Endodermal cell (in vitro differentiated cells): ENCODE measurements at regions not wholly inside any gene's neighbourhood (a gene's known extent, or its start where the extent isn't known, plus 50 kb on each side); places are given as distances from the start of the nearest gene placed in this dataset.
"Not testable (repeated sequence)": the region's sequence is repeated elsewhere in the genome, so short reads cannot be mapped to it uniquely, and the experiment has no call there.

Experiments
- DNase-seq: peaks from one replicate; pipeline ENCODE4 v3.0.0-alpha.2; 2017
- H3K27ac ChIP-seq: 2 replicates; pipeline ENCODE4 v1.5.1; 2013; ENCODE audit warnings: mild to moderate bottlenecking, low read depth, low read length, moderate library complexity
- H3K27me3 ChIP-seq: 2 replicates; pipeline ENCODE4 v1.6.1; 2013; ENCODE audit warnings: mild to moderate bottlenecking, low read length, moderate library complexity; ENCODE audit not compliant: insufficient read depth, control insufficient read depth, poor library complexity, severe bottlenecking
- H3K36me3 ChIP-seq: 2 replicates; pipeline ENCODE4 v1.7.0; 2013; ENCODE audit warnings: mild to moderate bottlenecking, low read length, moderate library complexity; ENCODE audit not compliant: control insufficient read depth, insufficient read depth
- H3K4me1 ChIP-seq: one replicate; pipeline ENCODE4 v1.7.0; 2013; ENCODE audit warnings: low read length; ENCODE audit not compliant: control insufficient read depth, insufficient read depth
- H3K4me3 ChIP-seq: 2 replicates; pipeline ENCODE4 v1.5.1; 2013; ENCODE audit warnings: mild to moderate bottlenecking, low read length, moderate library complexity
- H3K9ac ChIP-seq: 2 replicates; pipeline ENCODE4 v1.6.1; 2013; ENCODE audit warnings: mild to moderate bottlenecking, low read length, moderate library complexity; ENCODE audit not compliant: poor library complexity, severe bottlenecking; ENCODE audit errors: extremely low read depth
- H3K9me3 ChIP-seq: 2 replicates; pipeline ENCODE4 v1.6.1; 2013; ENCODE audit warnings: mild to moderate bottlenecking, low read length, moderate library complexity; ENCODE audit not compliant: control insufficient read depth
- H3K27ac Mint-ChIP-seq: 2 replicates; pipeline ENCODE4 v1.8.0; 2020; ENCODE audit warnings: mixed read lengths
- H3K27me3 Mint-ChIP-seq: 2 replicates; pipeline ENCODE4 v1.8.0; 2021; ENCODE audit warnings: mild to moderate bottlenecking, mixed read lengths; ENCODE audit not compliant: insufficient read depth
- H3K36me3 Mint-ChIP-seq: 2 replicates; pipeline ENCODE4 v1.8.0; 2020; ENCODE audit warnings: low read depth, mixed read lengths
- H3K4me1 Mint-ChIP-seq: 2 replicates; pipeline ENCODE4 v1.8.0; 2020; ENCODE audit warnings: mixed read lengths
- H3K4me3 Mint-ChIP-seq: 2 replicates; pipeline ENCODE4 v1.8.0; 2020; ENCODE audit warnings: mild to moderate bottlenecking, moderate library complexity, mixed read lengths
- H3K9me3 Mint-ChIP-seq: 2 replicates; pipeline ENCODE4 v1.8.0; 2020; ENCODE audit warnings: mild to moderate bottlenecking, mixed read lengths
- CTCF ChIP-seq: fragments of 200-600 bp; sonication (generic); conservative IDR thresholded peaks from 2 replicates; pipeline ENCODE4 v1.5.0; 2021; ENCODE audit warnings: antibody characterized with exemption, mild to moderate bottlenecking
- WGBS, 2 experiments: methylation state at CpG; one replicate each; pipeline versions ENCODE4 v1.1.5 to v1.1.7; 2013; ENCODE audit warnings: missing lambda C conversion rate in 2 of 2, mixed read lengths in 1 of 2; ENCODE audit not compliant: insufficient coverage in 1 of 2, insufficient read length in 1 of 2; 5-methylcytosine and 5-hydroxymethylcytosine counted together

DNA sequence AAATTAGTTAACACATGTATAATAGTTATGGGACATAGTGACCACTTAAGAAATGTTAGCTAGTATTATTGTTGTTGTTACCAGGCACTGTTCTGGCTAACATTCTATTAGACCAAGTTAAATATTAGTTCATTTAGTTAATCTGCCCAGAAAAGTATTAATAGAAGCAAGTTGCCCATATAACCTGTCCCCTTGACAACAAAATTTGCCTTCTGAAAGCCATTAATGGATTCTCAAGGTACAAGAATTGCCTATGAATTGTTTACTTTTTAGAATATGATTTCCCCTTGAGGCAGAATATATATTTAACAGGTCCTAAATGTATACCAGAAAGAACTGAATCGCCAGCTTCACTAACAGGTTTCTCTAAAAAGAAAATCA lies 167.3 kb upstream of the TMCC3 start:
- Mint-ChIP-seq H3K4me1 (no peaks in the 10 kb centered on the region), H3K4me3 (no peak overlapping the region), H3K36me3 (no peaks in the 10 kb centered on the region), H3K27me3 (peaks cover 37% of the 10 kb centered on the region), H3K27ac (no peak overlapping the region), H3K9me3 (peaks cover 34% of the 10 kb centered on the region)
- H3K4me3 ChIP-seq: no peak overlapping the region
- DNase-seq: no peak
- H3K9me3 ChIP-seq: peaks cover 30% of the 10 kb centered on the region
- H3K27ac ChIP-seq: no peak overlapping the region
- H3K9ac ChIP-seq: no peak overlapping the region
- no peaks in the 10 kb centered on the region for H3K4me1 ChIP-seq
- H3K27me3 ChIP-seq: peaks cover 26% of the 10 kb centered on the region
- no peak for TF ChIP-seq CTCF
- no peaks in the 10 kb centered on the region for H3K36me3 ChIP-seq
- WGBS, 2 experiments: 86 to 90% methylated on average over 1 of the region's 1 CpG

GRCh38 chr12:94817201-94817600 lies 166.8 kb upstream of the TMCC3 start:
- 92 to 93% methylated on average over 7 to 13 of the region's 15 CpGs for WGBS, 2 experiments
- peaks cover 34% of the 10 kb centered on the region for H3K9me3 ChIP-seq
- H3K4me1 Mint-ChIP-seq, H3K9ac ChIP-seq, H3K4me1 ChIP-seq, H3K4me3 Mint-ChIP-seq, H3K27ac Mint-ChIP-seq, H3K36me3 Mint-ChIP-seq, H3K36me3 ChIP-seq, H3K4me3 ChIP-seq, DNase-seq, H3K27ac ChIP-seq: not testable (repeated sequence)
- Mint-ChIP-seq H3K27me3 (peaks cover 37% of the 10 kb centered on the region), H3K9me3 (peaks cover 36% of the 10 kb centered on the region)
- peaks cover 26% of the 10 kb centered on the region for H3K27me3 ChIP-seq

DNA sequence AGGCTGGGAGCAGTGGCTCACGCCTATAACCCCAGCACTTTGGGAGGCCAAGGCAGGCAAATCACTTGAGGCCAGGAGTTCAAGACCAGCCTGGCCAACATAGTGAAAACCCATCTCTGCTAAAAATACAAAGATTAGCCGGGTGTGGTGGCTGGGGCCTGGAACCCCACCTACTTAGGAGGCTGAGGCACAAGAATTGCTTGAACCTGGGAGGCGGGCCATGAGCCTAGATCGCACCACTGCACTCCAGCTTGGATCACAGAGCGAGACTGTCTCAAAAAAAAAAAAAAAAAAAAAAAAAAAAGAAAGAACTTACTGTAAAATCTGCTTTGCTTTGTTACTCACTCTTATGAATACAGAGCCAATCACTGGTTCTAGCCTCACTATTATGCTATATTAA lies 166.4 kb upstream of the TMCC3 start:
- DNase-seq: not testable (repeated sequence)

GRCh38 chr12:94815958-94816357 lies 165.6 kb upstream of the TMCC3 start:
- whole genome bisulfite sequencing, 2 experiments: 0 to 21% methylated on average over 1 to 7 of the region's 7 CpGs
- Mint-ChIP-seq H3K4me1 (no peaks in the 10 kb centered on the region), H3K27ac (no peak overlapping the region), H3K4me3 (no peak overlapping the region), H3K36me3 (no peaks in the 10 kb centered on the region), H3K9me3 (peaks cover 38% of the 10 kb centered on the region), H3K27me3 (peaks cover 37% of the 10 kb centered on the region)
- Histone ChIP-seq H3K4me3 (no peak overlapping the region), H3K27ac (no peak overlapping the region), H3K9ac (no peak overlapping the region), H3K9me3 (peaks cover 42% of the 10 kb centered on the region), H3K4me1 (no peaks in the 10 kb centered on the region), H3K36me3 (no peaks in the 10 kb centered on the region), H3K27me3 (peaks cover 26% of the 10 kb centered on the region)
- peak; percentile 88 for DNase-seq
- TF ChIP-seq CTCF: no peak

More for the DNA sequence above, 166.4 kb upstream of the TMCC3 start:
- Histone ChIP-seq H3K9me3 (peaks cover 34% of the 10 kb centered on the region), H3K27me3 (peaks cover 26% of the 10 kb centered on the region)
- H3K4me3 Mint-ChIP-seq, H3K27ac Mint-ChIP-seq, H3K4me1 ChIP-seq, H3K4me1 Mint-ChIP-seq, H3K36me3 ChIP-seq, H3K36me3 Mint-ChIP-seq, H3K9ac ChIP-seq, H3K27ac ChIP-seq, H3K4me3 ChIP-seq: not testable (repeated sequence)
- Mint-ChIP-seq H3K27me3 (peaks cover 37% of the 10 kb centered on the region), H3K9me3 (peaks cover 32% of the 10 kb centered on the region)
- WGBS, 2 experiments: 50 to 68% methylated on average over 2 to 4 of the region's 5 CpGs
